ENCODE measurements at regions not wholly inside any gene's neighbourhood (a gene's known extent, or its start where the extent isn't known, plus 50 kb on each side); places are given as distances from the start of the nearest gene placed in this dataset.

DNA sequence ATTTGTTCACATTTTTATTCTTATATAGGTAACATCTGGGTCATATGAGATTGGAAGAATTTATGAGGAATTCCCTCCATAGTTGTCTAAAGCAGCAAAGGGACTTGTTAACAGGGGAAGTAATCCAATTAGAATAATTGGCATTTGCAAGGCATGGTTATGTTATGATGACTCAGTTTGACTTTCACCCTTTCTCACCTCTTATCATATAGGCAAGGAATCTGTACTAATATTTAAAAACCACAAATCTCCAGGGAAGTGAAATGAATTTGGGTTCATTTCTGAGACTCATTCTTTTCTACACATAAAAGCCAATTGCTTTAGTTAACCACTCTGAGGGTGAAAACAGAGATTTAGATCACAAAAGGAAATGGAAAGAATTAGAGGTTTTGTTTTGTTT, 281.5 kb upstream of the DKK2 start:
- Mint-ChIP-seq H3K27ac (no peak overlapping the region), H3K27me3 (peaks cover 28% of the 10 kb centered on the region), H3K4me3 (no peak overlapping the region), H3K4me1 (no peaks in the 10 kb centered on the region), H3K36me3 (ENCODE audit: low read depth) (no peaks in the 10 kb centered on the region)
- no peaks in the 10 kb centered on the region for H3K9me3 ChIP-seq (ENCODE audit: control insufficient read depth, low read length, poor library complexity, severe bottlenecking)
- DNase-seq (no peak), ATAC-seq (no peak)

DNA sequence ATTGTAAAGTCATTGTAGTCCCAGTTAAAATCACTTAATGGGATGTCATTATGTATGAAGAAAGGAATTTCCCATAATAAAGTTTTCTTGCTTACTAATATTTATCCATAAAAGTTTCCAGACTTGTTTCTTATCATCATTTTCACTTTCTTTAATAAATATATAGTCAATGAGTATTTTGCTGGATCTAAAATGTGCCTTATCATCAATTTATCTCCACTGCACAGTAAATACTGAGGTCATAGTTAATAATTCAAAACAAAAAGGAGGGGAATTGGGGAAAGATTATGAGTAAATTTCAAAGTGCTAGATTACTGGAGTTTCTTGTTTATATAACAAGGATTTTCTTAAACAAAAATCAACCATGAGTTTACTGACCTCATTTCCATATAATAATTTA, 279.5 kb upstream of the DKK2 start:
- H3K4me1 Mint-ChIP-seq: no peaks in the 10 kb centered on the region
- DNase-seq (no peak), ATAC-seq (no peak)
- H3K9me3 ChIP-seq (ENCODE audit: control insufficient read depth, low read length, poor library complexity, severe bottlenecking): no peaks in the 10 kb centered on the region
- H3K36me3 Mint-ChIP-seq (ENCODE audit: low read depth): no peaks in the 10 kb centered on the region
- no peak overlapping the region for H3K27ac Mint-ChIP-seq
- peaks cover 22% of the 10 kb centered on the region for H3K27me3 Mint-ChIP-seq
- no peak overlapping the region for H3K4me3 Mint-ChIP-seq

GRCh38 chr4:107314156-107314555, 278.0 kb upstream of the DKK2 start:
- DNase-seq: no peak
- Mint-ChIP-seq H3K27me3 (peaks cover 22% of the 10 kb centered on the region), H3K27ac (no peak overlapping the region), H3K4me3 (no peak overlapping the region), H3K36me3 (ENCODE audit: low read depth) (no peaks in the 10 kb centered on the region), H3K4me1 (no peaks in the 10 kb centered on the region)
- no peak for ATAC-seq
- H3K9me3 ChIP-seq (ENCODE audit: control insufficient read depth, low read length, poor library complexity, severe bottlenecking): no peaks in the 10 kb centered on the region

- Mint-ChIP-seq H3K4me3 (no peak overlapping the region), H3K27ac (no peak overlapping the region), H3K36me3 (ENCODE audit: low read depth) (no peaks in the 10 kb centered on the region), H3K4me1 (no peaks in the 10 kb centered on the region), H3K27me3 (peaks cover 12% of the 10 kb centered on the region)
- DNase-seq (no peak), ATAC-seq (no peak)
- no peaks in the 10 kb centered on the region for H3K9me3 ChIP-seq (ENCODE audit: control insufficient read depth, low read length, poor library complexity, severe bottlenecking)
Measured at GRCh38 chr4:107312366-107312765, 276.3 kb upstream of the DKK2 start.

- H3K4me3 Mint-ChIP-seq: no peak overlapping the region
- no peaks in the 10 kb centered on the region for H3K9me3 ChIP-seq (ENCODE audit: control insufficient read depth, low read length, poor library complexity, severe bottlenecking)
- no peaks in the 10 kb centered on the region for H3K27me3 Mint-ChIP-seq
- H3K27ac Mint-ChIP-seq: no peak overlapping the region
- no peaks in the 10 kb centered on the region for H3K4me1 Mint-ChIP-seq
- H3K36me3 Mint-ChIP-seq (ENCODE audit: low read depth): no peaks in the 10 kb centered on the region
- DNase-seq: no peak
- ATAC-seq: no peak
Measured at GRCh38 chr4:107304699-107305286, 268.7 kb upstream of the DKK2 start.

DNA sequence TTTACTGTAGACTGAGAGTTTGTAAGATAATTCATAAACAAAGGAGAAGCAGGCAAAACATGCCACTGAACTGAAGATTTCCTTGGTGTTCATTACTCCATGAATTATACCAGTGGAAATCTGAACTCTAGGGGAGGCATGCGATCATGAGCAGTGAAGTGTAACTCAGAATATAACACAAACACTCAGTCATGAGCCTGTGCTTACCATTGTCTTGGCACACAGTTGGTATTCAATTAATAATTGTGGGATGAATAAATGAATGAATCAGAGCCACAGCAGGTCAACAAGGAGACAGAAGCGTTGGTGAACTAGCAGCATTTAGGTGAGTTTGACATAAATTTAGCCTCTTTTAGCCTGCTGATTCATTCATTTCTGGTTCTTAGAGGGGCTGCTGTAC, 263.5 kb upstream of the DKK2 start:
- Mint-ChIP-seq H3K4me3 (no peak overlapping the region), H3K4me1 (no peaks in the 10 kb centered on the region), H3K27ac (no peak overlapping the region), H3K36me3 (ENCODE audit: low read depth) (no peaks in the 10 kb centered on the region), H3K27me3 (no peaks in the 10 kb centered on the region)
- ATAC-seq (no peak), DNase-seq (no peak)
- H3K9me3 ChIP-seq (ENCODE audit: control insufficient read depth, low read length, poor library complexity, severe bottlenecking): no peaks in the 10 kb centered on the region

DNA sequence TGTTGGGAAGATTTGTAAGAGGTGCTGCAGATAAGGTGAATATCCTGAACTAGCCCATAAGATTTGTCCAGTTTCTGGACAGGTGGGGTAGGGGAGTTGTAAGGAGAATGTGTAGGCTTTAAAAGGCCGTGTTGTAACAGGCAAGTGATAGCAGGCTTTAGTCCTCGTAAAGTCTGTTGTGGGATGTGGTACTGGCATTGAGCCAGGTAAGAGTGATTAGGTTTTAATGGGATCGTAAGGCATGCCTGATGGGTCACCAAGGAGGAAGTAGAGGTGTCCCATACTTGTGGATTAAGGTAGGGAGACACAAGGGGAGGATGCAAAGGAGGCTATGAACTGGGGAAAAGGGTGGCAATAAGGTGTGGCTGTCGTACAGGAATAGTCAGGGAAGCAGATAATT, 256.9 kb upstream of the DKK2 start:
- H3K9me3 ChIP-seq (ENCODE audit: control insufficient read depth, low read length, poor library complexity, severe bottlenecking): no peaks in the 10 kb centered on the region
- Mint-ChIP-seq H3K4me3 (no peak overlapping the region), H3K27ac (no peak overlapping the region), H3K4me1 (no peaks in the 10 kb centered on the region), H3K27me3 (no peaks in the 10 kb centered on the region), H3K36me3 (ENCODE audit: low read depth) (no peaks in the 10 kb centered on the region)
- DNase-seq: no peak
- ATAC-seq: no peak

GRCh38 chr4:107283587-107284559, 247.8 kb upstream of the DKK2 start:
- Mint-ChIP-seq H3K4me3 (no peak overlapping the region), H3K4me1 (no peaks in the 10 kb centered on the region), H3K27ac (no peak overlapping the region), H3K27me3 (peaks cover 17% of the 10 kb centered on the region), H3K36me3 (ENCODE audit: low read depth) (no peaks in the 10 kb centered on the region)
- DNase-seq (no peak), ATAC-seq (no peak)
- H3K9me3 ChIP-seq (ENCODE audit: control insufficient read depth, low read length, poor library complexity, severe bottlenecking): no peaks in the 10 kb centered on the region

DNA sequence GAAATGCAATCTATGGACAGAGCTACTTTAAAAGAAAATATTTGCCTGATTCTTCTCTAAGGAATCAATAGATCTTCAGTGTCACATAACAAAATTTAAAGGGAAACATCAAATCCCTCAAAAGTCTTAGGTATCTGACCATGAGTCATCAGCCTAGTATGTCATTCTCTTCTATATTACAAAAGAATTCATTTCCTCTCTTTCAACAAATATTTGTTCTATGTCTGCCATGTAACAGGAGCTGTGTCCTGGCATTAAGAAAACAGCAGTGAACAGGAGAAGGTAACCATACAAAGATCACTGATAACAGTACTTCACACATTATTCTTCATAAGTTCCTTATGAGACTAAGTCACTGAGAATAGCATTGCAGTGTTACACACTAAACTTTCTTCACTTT, 243.6 kb upstream of the DKK2 start:
- H3K27me3 Mint-ChIP-seq: peaks cover 15% of the 10 kb centered on the region
- H3K36me3 Mint-ChIP-seq (ENCODE audit: low read depth): no peaks in the 10 kb centered on the region
- H3K4me1 Mint-ChIP-seq: no peaks in the 10 kb centered on the region

GRCh38 chr4:107278791-107279483, 242.8 kb upstream of the DKK2 start:
- DNase-seq (no peak), ATAC-seq (no peak)
- no peaks in the 10 kb centered on the region for H3K36me3 Mint-ChIP-seq (ENCODE audit: low read depth)
- peaks cover 12% of the 10 kb centered on the region for H3K27me3 Mint-ChIP-seq
- H3K27ac Mint-ChIP-seq: no peak overlapping the region
- no peak overlapping the region for H3K4me3 Mint-ChIP-seq
- no peaks in the 10 kb centered on the region for H3K9me3 ChIP-seq (ENCODE audit: control insufficient read depth, low read length, poor library complexity, severe bottlenecking)
- no peaks in the 10 kb centered on the region for H3K4me1 Mint-ChIP-seq

More for the DNA sequence above, 243.6 kb upstream of the DKK2 start:
- ATAC-seq (no peak), DNase-seq (no peak)
- Mint-ChIP-seq H3K4me3 (no peak overlapping the region), H3K27ac (no peak overlapping the region)
- H3K9me3 ChIP-seq (ENCODE audit: control insufficient read depth, low read length, poor library complexity, severe bottlenecking): no peaks in the 10 kb centered on the region

DNA sequence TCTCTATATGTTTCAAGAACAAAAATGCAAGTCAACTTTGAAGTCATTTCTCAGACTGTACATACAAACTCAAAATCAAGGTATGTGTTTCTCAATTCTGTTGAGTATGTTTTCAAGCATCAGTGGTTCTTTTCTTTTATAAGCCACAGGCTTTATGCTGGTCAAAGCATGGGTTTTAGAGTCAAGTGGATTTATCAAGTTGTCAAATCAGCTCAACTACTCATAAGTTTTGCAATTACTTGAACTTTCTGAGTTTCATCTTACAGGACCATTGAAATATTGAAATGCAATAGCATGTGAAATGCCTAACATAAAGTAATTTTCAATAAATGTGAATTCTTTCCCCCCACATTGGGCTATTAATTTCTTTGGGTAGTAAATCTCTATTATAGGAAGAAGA, 239.9 kb upstream of the DKK2 start:
- no peaks in the 10 kb centered on the region for H3K9me3 ChIP-seq (ENCODE audit: control insufficient read depth, low read length, poor library complexity, severe bottlenecking)

GRCh38 chr4:107275225-107275624, 239.1 kb upstream of the DKK2 start:
- DNase-seq: no peak
- no peak for ATAC-seq
- H3K4me1 Mint-ChIP-seq: no peaks in the 10 kb centered on the region

More for the DNA sequence above, 239.9 kb upstream of the DKK2 start:
- Mint-ChIP-seq H3K4me3 (no peak overlapping the region), H3K36me3 (ENCODE audit: low read depth) (no peaks in the 10 kb centered on the region), H3K27ac (no peak overlapping the region), H3K27me3 (peaks cover 5% of the 10 kb centered on the region), H3K4me1 (no peaks in the 10 kb centered on the region)
- ATAC-seq: no peak
- DNase-seq: no peak

DNA sequence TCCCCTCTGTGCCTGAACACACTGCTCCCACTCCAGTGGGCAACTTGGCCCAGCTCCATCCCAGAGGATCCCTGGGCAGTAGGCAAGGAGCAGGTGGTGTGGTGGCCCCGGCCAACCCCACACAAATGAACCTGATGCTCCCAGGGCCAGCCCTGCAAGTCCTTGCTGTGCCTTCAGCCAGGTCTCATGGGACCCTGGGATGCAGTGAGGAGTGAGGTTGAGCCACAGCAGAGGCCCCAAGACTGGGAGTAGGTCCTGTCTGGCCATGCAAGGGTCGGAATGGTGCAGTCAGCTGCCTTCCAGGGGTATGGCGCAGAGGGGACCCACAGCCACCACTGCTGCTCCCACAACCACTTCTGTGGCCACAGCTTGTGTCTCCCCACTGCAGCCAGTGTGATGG, 234.5 kb upstream of the DKK2 start:
- ATAC-seq: no peak
- H3K36me3 Mint-ChIP-seq (ENCODE audit: low read depth): no peaks in the 10 kb centered on the region
- no peak overlapping the region for H3K27ac Mint-ChIP-seq

More at GRCh38 chr4:107275225-107275624, 239.1 kb upstream of the DKK2 start:
- H3K4me3 Mint-ChIP-seq: no peak overlapping the region
- no peaks in the 10 kb centered on the region for H3K36me3 Mint-ChIP-seq (ENCODE audit: low read depth)
- H3K27me3 Mint-ChIP-seq: peaks cover 5% of the 10 kb centered on the region
- no peak overlapping the region for H3K27ac Mint-ChIP-seq
- H3K9me3 ChIP-seq (ENCODE audit: control insufficient read depth, low read length, poor library complexity, severe bottlenecking): no peaks in the 10 kb centered on the region

More for the DNA sequence above, 234.5 kb upstream of the DKK2 start:
- H3K4me3 Mint-ChIP-seq: no peak overlapping the region
- no peaks in the 10 kb centered on the region for H3K9me3 ChIP-seq (ENCODE audit: control insufficient read depth, low read length, poor library complexity, severe bottlenecking)
- H3K27me3 Mint-ChIP-seq: no peaks in the 10 kb centered on the region
- no peak for DNase-seq
- H3K4me1 Mint-ChIP-seq: no peaks in the 10 kb centered on the region
